ENCODE measurements at regions not wholly inside any gene's neighbourhood (a gene's known extent, or its start where the extent isn't known, plus 50 kb on each side); places are given as distances from the start of the nearest gene placed in this dataset.

GRCh38 chr3:166669781-166670180 is 710.3 kb downstream of the ZBBX start:
- no peak overlapping the region for H3K4me3 Mint-ChIP-seq
- ChIA-PET POLR2A (no interaction called here), CTCF (no interaction called here)
- Histone ChIP-seq H3K4me2 (replicated peaks; ENCODE audit: low read depth, low read length, poor library complexity, severe bottlenecking) (no peak overlapping the region), H3K27ac (ENCODE audit: low read length in 2 of 2) (no peak overlapping the region), H3K79me2 (ENCODE audit: control insufficient read depth, insufficient read depth, low read length) (no peaks in the 10 kb centered on the region), H4K20me1 (ENCODE audit: control insufficient read depth, insufficient read depth, low read length, poor library complexity, severe bottlenecking) (no peaks in the 10 kb centered on the region), H3K4me1 (ENCODE audit: control insufficient read depth in 2 of 2, insufficient read depth in 2 of 2, low read length in 2 of 2) (no peaks in the 10 kb centered on the region), H3K4me3 (ENCODE audit: control extremely low read depth in 1 of 5, extremely low read depth in 1 of 5, insufficient read depth in 1 of 5, low read depth in 2 of 5, low read length in 4 of 5) (no peak overlapping the region), H3K27me3 (replicated peaks in 1 of 4; ENCODE audit: control extremely low read depth in 1 of 4, control insufficient read depth in 3 of 4, insufficient read depth in 4 of 4, low read length in 3 of 4) (no peaks in the 10 kb centered on the region), H3K9ac (ENCODE audit: low read length) (no peak overlapping the region), H3K36me3 (replicated peaks in 1 of 2; ENCODE audit: control extremely low read depth in 1 of 2, control insufficient read depth in 1 of 2, extremely low read depth in 1 of 2, insufficient read depth in 2 of 2, low read length in 1 of 2) (no peaks in the 10 kb centered on the region), H3K9me3 (ENCODE audit: control extremely low read depth in 1 of 3, control insufficient read depth in 2 of 3, insufficient read depth in 1 of 3, low read length in 2 of 3) (peaks cover 0 to 2% (median 0%) of the 10 kb centered on the region in 3 donors), H2AFZ (ENCODE audit: insufficient read depth, low read depth, low read length, poor library complexity, severe bottlenecking) (no peak overlapping the region)
- TF ChIP-seq EZH2 (IDR thresholded peaks at IDR 0.05; ENCODE audit: borderline replicate concordance, insufficient read depth, low read depth, low read length, poor library complexity, severe bottlenecking) (no peak), CTCF (IDR thresholded peaks at IDR 0.05) (no peak)
- H3K9me3 Mint-ChIP-seq (ENCODE audit: insufficient read depth): no peaks in the 10 kb centered on the region
- ATAC-seq (ENCODE audit: low read depth) (no peak), DNase-seq (no peak)
- no peak overlapping the region for H3K27ac Mint-ChIP-seq
- H3K4me1 Mint-ChIP-seq: no peaks in the 10 kb centered on the region
- no peaks in the 10 kb centered on the region for H3K27me3 Mint-ChIP-seq
- intact Hi-C loops (cut with micrococcal nuclease): no loop called here

GRCh38 chr3:166663194-166663593 is 716.9 kb downstream of the ZBBX start:
- H3K27me3 ChIP-seq (replicated peaks in 1 of 4; ENCODE audit: control extremely low read depth in 1 of 4, control insufficient read depth in 3 of 4, insufficient read depth in 4 of 4, low read length in 3 of 4): no peaks in the 10 kb centered on the region
- H3K9me3 ChIP-seq (ENCODE audit: control extremely low read depth in 1 of 3, control insufficient read depth in 2 of 3, insufficient read depth in 1 of 3, low read length in 2 of 3): peaks cover 0 to 3% (median 0%) of the 10 kb centered on the region in 3 donors
- H4K20me1 ChIP-seq (ENCODE audit: control insufficient read depth, insufficient read depth, low read length, poor library complexity, severe bottlenecking): no peaks in the 10 kb centered on the region
- ATAC-seq (ENCODE audit: low read depth) (no peak), DNase-seq (no peak)
- H3K4me2 ChIP-seq (replicated peaks; ENCODE audit: low read depth, low read length, poor library complexity, severe bottlenecking): no peak overlapping the region
- no peaks in the 10 kb centered on the region for H3K79me2 ChIP-seq (ENCODE audit: control insufficient read depth, insufficient read depth, low read length)
- H3K4me1 ChIP-seq (ENCODE audit: control insufficient read depth in 2 of 2, insufficient read depth in 2 of 2, low read length in 2 of 2): no peaks in the 10 kb centered on the region
- peaks cover 8% of the 10 kb centered on the region for H3K9me3 Mint-ChIP-seq (ENCODE audit: insufficient read depth)
- H3K4me1 Mint-ChIP-seq: no peaks in the 10 kb centered on the region
- intact Hi-C loops (cut with micrococcal nuclease): no loop called here
- H3K4me3 Mint-ChIP-seq: no peak overlapping the region
- H3K36me3 ChIP-seq (replicated peaks in 1 of 2; ENCODE audit: control extremely low read depth in 1 of 2, control insufficient read depth in 1 of 2, extremely low read depth in 1 of 2, insufficient read depth in 2 of 2, low read length in 1 of 2): no peaks in the 10 kb centered on the region
- TF ChIP-seq CTCF (IDR thresholded peaks at IDR 0.05) (no peak), EZH2 (IDR thresholded peaks at IDR 0.05; ENCODE audit: borderline replicate concordance, insufficient read depth, low read depth, low read length, poor library complexity, severe bottlenecking) (no peak)
- no peaks in the 10 kb centered on the region for H3K27me3 Mint-ChIP-seq
- no peak overlapping the region for H3K9ac ChIP-seq (ENCODE audit: low read length)
- ChIA-PET POLR2A (no interaction called here), CTCF (no interaction called here)
- H3K27ac ChIP-seq (ENCODE audit: low read length in 2 of 2): no peak overlapping the region
- no peak overlapping the region for H3K4me3 ChIP-seq (ENCODE audit: control extremely low read depth in 1 of 5, extremely low read depth in 1 of 5, insufficient read depth in 1 of 5, low read depth in 2 of 5, low read length in 4 of 5)
- no peak overlapping the region for H2AFZ ChIP-seq (ENCODE audit: insufficient read depth, low read depth, low read length, poor library complexity, severe bottlenecking)
- no peak overlapping the region for H3K27ac Mint-ChIP-seq
- 15% methylated on average over 1 of the region's 1 CpG for WGBS (ENCODE audit: insufficient coverage)
